ENCODE measurements at regions not wholly inside any gene's neighbourhood (a gene's known extent, or its start where the extent isn't known, plus 50 kb on each side); places are given as distances from the start of the nearest gene placed in this dataset.
"Not testable (repeated sequence)": the region's sequence is repeated elsewhere in the genome, so short reads cannot be mapped to it uniquely, and the experiment has no call there.

DNA sequence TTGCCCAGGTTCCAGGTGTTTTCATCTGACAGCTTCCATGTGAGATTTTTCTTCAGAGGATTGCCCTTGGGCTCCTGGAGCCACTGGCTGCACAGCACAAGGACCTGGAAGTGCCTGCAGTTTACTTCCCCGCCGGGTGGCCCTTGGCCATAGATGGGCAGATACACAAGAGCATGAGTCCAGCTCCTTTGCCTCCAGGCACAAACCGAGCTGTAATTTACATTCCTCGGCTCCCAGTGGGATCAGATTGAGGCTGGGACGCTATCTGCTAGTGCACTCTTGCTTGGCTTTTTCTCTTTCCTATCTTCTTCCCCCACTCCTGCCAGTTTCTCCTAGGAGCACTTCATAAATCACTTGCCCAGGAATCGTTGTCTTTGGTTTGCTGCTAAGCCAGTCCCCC, 85.4 kb upstream of the RALY start:
- DNase-seq = peak; percentile 23

GRCh38 chr20:33908868-33909267, 84.8 kb upstream of the RALY start:
- DNase-seq = no peak

DNA sequence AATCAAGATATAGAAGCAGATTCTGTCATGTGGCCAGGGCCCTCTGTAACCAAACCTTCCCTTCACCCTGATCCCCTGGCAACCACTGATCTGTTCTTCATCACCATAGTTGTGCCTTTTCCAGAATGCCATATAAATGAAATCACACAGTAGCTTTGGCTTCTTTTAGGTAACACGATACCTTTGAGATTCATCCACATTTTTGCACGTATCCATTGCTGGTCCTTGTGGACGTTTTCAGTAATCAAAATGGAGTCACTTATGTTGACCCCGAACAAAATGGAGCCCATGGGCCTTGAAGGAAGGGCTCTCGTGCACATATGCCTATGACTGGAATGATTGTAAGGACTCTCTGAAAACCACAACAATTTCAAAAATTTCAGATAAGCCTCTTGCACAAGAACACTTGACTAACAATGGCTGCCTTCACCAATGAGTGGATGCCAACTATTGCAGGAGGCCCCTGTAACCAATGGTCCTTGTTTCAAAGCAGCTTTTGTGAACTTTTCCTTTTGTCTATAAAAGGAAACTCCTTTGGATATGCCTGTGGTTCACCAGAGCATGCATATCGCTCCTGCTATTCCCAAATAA, 84.3 kb upstream of the RALY start:
- DNase-seq = peak; percentile 82

DNA sequence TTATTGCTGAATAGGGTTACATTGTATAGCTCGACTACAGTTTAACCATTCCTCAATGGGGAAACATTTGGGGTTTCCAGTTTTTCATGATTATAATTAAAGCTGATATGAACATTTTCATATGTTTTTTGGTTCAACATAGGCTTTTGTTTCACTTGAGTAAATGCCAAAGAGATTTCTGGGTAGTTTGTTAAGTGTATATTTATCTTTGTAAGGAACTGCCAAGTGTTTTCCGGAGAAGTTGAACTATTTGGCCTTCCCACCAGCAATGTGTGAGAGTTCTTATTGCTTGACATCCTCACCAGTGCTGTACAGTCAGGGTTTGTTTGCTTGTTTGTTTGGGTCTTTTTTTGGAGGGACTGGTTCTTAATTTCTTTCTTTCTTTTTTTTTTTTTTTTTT, 83.7 kb upstream of the RALY start:
- DNase-seq = no peak

DNA sequence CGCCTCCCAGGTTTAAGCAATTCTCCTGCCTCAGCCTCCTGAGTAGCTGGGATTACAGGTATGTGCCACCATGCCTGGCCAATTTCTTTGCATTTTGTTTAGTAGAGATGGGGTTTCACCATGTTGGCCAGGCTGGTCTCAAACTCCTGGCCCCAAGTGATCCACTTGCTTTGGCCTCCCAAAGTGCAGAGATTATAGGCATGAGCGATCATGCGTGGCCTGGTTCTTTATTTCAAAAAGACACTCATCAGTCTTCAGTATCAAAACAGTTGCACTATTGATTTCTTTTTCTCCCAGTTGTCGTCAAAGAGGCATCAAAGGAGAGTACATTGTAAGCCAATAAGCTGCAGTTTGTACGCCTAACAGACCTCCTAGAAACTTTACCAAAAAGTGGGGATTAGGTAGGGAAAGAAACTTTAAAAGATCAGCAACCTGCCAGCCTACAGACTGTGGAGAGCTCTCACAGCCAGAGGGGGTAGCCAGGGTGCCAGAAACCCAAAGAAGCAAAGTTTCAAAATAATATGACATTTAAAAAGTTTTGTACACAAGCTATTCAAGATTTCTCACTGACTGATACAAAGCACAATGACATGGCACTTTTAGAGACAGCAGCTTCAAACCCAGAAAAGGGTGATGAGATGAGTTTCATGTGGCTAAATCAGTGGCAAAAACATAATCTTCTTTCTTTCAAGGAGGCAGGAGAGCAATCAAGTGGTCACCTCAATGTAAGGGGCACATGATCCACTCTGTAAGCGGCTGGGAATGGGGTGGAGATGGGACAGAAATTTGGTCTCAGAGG, 83.0 kb upstream of the RALY start:
- peak; percentile 11 for DNase-seq

GRCh38 chr20:33914919-33915318, 78.8 kb upstream of the RALY start:
- DNase-seq = no peak

DNA sequence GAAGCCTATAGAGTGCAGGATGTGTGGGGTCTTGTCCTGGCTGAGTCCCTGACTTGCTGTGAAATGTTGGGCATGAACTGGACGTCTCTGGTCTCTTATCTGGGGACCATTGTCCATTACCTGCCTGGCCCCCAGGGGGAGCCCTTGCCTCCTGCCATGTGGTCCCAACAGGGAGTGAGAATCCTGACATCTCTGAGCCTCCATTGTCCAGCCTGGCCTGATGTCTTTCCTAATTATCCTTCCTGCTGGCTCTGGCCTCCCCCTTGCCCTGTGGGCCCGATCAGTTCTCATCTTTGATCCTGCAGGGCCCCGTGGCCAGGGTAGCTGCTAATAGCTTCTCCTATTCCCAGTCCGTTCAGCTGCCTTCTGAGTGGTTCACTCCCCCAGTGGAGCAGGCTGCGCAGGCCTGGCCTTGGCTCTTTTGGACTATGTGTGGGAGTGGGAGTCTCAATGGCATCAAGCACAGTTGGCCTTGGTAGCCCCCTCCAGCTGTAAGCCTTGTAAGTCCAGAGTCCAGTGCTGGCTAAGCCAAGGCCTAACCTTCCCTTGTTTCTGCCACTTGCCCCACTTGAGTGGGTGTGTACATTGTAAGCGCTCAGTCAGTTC, 77.9 kb upstream of the RALY start:
- DNase-seq = no peak

DNA sequence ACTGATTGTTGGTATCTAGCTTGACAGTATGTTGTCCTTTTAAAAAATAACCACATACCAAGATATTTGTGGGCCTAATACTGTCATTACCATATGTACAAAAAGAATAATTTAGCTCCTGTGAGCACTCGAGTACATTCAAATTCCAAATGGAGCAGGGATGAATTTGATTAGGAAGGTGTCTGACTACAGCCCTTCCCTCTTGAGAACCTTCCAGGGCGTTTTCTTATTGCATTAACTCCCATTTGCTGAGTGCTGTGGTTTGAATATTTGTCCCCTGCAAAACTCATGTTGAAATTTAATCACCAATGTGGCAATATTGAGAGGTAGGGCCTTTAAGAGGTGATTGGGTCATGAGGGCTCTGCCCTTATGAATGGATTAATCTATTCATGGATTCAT, 76.9 kb upstream of the RALY start:
- DNase-seq = no peak

DNA sequence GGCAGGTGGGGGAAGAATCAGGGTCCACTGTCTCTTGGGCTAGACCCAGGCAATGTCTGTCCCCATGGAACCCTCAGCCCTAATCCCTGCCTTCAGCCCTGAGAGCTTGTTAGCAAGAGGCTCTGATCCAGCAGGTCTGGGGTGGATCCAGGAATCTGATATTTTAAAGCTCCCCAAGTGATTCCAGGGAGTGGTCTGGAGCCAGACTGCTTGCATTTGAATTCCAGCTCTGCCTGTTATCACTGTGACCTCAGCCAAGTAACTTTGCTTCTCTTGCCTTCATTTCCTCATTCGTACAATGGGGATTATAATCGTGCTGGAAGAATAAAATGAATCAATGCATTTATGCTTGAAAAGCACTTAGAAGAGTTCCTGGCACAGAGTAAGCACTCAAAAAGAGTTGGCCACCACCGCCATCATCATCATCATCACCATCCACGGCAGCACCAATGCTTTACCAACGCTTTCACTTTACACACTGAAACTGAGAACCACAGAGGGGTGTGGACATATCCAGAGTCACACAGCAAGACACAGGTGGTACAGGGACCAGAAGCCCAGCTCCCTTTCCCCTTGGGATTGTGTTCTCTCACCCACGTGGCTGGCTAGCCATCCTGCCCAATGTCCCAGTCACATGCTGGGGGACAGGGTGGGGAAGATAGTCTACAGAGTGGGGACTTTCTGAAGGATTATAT, 75.7 kb upstream of the RALY start:
- DNase-seq = no peak

DNA sequence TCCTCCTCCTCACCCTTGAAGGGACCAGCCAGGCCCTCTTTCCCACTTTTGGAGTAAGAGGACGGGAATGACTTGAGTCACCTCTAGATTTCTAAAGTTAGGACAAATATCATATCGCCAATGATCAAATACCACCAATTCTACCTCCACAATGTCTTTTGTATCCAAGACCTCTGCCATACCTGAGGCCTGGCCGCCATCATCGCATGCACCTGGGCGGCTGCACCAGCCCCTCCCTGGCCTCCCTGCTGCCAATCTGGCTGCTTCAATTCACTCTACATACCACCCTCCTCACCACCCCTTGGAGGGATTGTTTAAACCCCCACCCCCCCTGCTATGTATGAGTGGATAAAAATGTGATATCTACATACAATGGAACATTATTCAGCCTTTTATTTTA, 75.0 kb upstream of the RALY start:
- no peak for DNase-seq

- no peak for DNase-seq
These were observed 74.1 kb upstream of the RALY start for GRCh38 chr20:33919653-33920052.

GRCh38 chr20:33922224-33922623, 71.5 kb upstream of the RALY start:
- no peak for DNase-seq

DNA sequence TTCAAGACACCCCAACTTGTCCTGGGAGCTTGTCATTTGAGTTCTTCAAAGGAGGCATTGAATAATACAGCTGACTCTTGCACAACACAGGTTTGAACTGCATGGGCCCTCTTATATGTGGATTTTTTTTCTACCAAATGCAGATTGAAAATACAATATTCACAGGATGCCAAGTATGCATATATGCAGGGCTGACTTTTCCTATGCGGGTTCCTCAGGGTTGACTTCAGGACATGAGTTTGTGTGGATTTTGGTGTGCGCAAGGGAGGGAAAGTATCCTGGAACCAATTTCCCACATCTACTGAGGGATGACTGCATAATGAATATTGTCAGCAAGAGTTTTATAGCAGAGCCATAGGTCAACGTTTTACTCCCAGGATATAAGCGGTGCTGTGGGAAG, 70.0 kb upstream of the RALY start:
- no peak for DNase-seq

GRCh38 chr20:33925867-33926266, 67.8 kb upstream of the RALY start:
- no peak for DNase-seq

- DNase-seq = no peak
These were observed 67.3 kb upstream of the RALY start for GRCh38 chr20:33926425-33926824.

DNA sequence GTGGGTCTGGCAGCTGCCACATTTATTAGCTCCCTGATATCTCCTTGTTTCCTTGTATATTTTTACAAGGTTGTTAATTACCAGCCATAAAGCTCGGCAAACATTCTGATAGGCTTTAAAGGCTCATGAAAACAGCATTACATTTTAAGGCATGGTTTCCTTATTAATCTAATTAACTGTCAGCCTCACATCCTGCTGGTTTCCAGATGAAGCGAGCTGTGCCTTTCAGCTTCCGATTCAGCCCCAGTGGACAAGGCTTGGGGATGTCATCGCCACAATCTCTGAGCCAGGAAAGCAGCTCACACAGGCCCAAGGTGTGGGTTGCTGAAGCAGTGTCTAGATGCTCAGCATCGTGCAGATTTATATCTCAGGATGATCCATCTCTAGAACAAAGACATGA, 66.0 kb upstream of the RALY start:
- DNase-seq = no peak

DNA sequence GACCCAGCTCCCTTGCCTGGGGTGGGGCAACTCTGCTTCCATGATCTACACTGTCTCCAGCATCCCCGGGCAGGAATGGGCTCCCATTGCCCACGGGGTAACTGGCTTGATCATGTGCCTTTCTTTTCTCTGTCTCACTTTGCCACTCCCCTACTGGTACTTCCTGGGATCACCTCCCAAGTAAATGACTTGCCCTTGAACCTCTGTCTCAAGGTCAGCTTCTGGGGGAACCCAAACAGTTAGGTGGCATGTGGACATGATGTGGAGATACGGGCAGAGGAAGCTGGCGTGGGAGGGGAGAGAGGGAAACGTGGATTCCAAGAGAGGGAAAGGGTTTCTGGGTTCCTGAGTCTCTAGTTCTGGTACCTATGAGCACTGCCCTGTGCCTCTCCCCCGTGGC, 63.8 kb upstream of the RALY start:
- no peak for DNase-seq

DNA sequence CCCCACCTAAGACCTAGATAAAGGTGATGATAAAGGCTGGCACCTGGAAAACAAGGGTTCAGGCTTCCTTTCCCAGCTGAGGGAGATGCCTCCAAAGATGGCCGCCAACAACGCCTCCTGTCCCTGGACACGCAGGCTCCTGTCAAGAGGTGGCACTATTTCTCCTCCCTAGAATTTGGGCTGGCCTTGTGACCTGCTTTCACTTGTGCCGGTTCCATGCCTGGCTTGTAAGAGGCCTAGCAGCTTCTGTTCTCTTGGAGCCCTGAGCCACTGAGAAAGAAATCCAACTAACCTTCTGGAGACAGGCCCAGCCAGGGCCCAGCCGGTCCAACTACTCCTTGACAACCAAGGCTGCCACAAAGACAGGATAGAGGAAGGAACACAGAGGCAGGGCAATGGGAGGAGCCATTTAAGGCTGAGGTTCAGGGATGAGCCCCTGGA, 60.2 kb upstream of the RALY start:
- DNase-seq = no peak

GRCh38 chr20:33936656-33937055, 57.1 kb upstream of the RALY start:
- DNase-seq = no peak

DNA sequence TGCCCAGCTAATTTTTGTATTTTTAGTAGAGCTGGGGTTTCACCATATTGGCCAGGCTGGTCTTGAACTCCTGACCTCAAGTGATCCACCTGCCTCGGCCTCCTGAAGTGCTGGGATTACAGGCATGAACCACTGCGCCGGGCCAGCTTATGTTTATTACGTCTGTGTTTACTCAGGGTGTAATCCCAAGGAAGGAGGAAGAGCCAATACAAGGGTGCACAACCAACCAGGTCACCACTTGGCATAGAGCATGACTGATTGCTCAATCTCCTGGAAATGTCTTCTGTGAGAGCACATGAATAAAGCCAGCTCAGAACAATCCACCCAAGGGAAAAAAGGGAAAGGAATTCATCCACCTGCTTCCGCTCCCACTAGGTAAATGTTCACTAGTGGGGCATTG, 54.7 kb upstream of the RALY start:
- DNase-seq = not testable (repeated sequence)

GRCh38 chr20:33940666-33941065, 53.0 kb upstream of the RALY start:
- no peak for DNase-seq

Data from DMS79 (cell line).